ENCODE measurements at regions not wholly inside any gene's neighbourhood (a gene's known extent, or its start where the extent isn't known, plus 50 kb on each side); places are given as distances from the start of the nearest gene placed in this dataset.
"Not testable (repeated sequence)": the region's sequence is repeated elsewhere in the genome, so short reads cannot be mapped to it uniquely, and the experiment has no call there.

DNA sequence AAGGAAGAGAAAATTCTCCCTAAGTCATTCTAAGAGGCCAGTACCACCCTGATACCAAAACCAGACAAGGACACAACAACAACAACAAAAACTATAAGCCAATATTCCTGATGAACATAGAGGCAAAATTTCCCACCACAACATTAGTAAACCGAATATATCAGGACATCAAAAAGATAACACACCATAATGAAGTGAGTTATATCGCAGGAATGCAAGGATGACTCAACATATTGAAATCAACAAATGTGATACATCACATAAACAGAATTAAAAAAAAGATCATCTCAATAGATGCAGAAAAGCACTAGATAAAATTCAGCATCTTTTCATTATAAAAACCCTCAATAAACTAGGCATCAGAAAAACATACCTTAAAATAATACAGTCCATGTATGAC, 1844.4 kb upstream of the PCDH10 start:
- no peak for DNase-seq (ENCODE audit: low read depth in 2 of 2)

DNA sequence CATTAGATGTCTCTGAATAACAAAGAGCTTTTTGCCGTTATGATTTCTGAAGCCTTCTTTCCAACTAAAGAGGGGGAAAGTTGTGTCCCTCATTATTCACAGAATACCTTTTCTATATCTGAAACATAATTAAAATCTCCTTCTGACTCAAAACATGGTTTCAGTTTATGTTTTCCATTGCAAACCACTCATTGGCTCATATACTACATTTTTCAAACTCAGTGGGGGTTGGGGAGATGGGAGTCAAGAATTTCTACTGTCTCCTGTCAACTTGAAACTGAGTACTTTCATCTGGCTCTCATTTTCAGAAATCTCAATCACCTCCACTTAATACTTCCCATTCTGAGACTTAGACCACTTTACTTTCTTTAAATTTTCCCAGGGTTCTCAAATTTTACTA, 1839.5 kb upstream of the PCDH10 start:
- DNase-seq (ENCODE audit: low read depth in 2 of 2), result no peak

DNA sequence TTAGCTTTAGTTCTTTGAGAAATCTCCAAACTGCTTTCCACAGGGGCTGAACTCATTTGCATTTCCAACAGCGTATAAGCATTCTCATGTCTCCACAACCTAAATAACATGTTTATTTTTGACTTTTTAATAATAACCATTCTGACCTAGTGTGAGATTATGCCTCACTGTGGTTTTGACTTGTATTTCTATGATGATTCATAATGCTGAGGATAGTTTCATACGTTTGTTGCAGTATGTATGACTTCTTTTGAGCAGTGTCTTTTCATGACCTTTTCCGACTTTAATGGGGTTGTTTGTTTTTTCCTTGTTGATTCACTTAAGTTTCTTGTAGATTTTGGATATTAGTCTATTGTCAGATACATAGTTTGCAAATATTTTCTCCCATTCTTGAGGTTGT, 1833.0 kb upstream of the PCDH10 start:
- DNase-seq (ENCODE audit: low read depth in 2 of 2), result no peak

DNA sequence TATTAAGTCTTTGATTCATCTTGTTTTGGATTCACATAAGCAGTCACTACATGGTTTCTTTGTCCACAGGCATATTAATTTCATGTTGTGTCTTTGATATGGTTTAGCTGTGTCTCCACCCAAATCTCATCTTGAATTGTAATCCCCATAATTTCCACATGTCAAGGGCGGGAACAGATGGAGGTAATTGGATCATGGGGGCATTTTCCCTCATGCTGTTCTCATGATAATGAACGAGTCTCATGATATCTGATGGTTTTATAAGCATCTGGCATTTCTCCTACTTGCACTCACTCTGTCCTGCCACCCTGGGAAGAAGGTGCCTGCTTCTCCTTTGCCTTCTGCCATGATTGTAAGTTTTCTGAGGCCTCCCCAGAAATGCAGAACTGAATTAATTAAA, 1811.2 kb upstream of the PCDH10 start:
- no peak for DNase-seq (ENCODE audit: low read depth in 2 of 2)

DNA sequence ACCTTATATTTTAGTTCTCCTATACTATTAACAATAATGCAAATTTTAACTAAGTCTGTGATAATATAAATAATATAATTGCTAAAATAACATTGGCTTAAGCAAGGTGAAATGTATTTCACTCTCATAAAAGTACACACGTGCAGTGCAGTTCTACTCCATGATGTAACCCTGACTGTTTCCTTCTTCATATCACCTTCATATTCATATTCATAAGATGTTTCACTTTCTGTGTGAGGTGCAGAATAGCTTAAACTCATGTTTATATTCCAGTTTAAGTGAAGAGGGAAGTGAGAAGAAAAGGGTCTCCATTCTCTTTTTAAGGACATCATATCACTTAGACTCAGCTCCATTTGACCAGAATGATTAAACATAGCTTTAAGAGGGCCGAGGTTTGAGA, 1810.0 kb upstream of the PCDH10 start:
- DNase-seq (ENCODE audit: low read depth in 2 of 2), result no peak

DNA sequence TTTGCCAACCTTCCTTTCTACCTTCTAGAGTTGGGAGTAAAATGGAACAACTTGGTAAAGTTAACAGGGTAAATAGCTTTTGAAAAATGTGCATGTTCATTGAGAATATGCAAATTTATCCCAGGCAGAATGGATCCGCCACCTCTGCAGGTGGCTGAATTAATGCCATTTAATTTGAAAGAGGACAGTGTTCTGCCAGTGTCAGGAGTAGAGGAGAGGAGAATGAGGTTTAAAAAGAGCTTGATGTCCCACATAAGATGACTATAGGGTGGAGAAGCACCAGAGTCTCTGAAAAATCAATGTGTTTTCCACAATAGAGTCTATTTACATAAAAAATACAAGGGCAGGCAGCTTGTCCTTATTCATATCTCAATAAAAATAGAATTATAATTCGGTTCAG, 1804.3 kb upstream of the PCDH10 start:
- DNase-seq (ENCODE audit: low read depth in 2 of 2), result no peak

DNA sequence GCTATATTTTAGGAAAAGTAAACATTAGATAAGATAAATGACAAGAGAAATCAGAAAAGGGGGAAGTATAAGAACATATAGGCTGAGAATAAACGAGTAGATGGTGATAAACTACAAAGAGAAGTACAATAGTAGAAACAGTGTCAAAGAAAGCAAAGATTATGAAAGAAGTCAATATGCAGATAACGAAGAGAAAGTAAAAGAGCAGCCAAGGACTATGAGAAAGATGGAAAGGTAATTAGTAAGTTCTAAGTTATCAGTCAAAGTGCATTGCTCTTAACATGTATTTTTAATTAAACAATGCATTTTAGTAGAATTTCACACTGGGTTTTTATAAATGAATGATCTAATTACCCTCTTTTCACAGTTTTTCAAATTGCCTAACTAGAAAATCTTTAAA, 1801.3 kb upstream of the PCDH10 start:
- no peak for DNase-seq (ENCODE audit: low read depth in 2 of 2)

DNA sequence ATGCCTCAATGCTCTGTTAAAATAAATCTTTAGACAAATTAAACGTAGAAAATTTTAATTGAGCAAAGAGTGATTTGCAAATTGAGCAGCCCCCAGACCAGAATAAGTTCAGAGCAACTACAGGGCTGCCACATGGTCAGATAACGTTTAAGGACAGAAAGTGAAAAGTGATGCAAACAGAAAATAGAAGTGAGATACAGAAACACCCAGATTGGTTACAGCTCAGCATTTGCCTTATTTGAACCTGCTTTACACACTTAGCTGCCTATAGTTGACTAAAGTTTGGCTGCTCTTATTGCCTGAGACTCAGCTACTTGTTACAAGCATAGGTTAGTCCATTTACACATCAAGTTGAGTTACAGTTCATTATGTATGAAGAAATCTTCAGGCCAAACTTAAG, 1800.8 kb upstream of the PCDH10 start:
- DNase-seq (ENCODE audit: low read depth in 2 of 2), result no peak

DNA sequence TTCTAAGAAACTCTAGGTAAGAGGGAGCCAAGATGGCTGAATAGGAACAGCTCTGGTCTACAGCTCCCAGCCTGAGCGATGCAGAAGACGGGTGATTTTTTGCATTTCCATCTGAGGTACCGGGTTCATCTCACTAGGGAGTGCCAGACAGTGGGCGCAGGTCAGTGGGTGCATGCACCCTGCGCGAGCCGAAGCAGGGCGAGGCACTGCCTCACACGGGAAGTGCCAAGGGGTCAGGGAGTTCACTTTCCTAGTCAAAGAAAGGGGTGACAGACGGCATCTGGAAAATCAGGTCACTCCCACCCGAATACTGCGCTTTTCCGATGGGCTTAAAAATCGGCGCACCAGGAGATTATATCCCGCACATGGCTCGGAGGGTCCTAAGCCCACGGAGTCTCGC, 1796.7 kb upstream of the PCDH10 start:
- not testable (repeated sequence) for DNase-seq (ENCODE audit: low read depth in 2 of 2)

DNA sequence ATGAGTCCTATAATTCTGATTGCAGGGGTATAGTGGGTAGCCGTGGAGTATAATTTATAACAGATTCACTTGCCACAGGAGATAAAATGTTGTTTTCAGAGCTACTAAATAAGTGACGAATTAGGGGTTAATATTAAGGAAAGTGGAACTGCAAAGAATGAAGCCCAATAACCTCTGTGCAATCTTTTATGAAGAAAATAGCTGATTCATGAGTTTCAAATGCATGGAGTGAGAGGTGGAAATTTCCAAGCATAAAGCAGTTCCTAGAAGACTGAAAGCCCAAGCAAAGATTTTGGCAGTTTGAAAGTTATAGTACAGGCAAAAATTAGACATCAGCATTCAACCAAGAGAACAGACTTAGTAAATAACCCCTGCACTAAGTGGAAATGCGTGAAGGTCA, 1782.4 kb upstream of the PCDH10 start:
- DNase-seq (ENCODE audit: low read depth in 2 of 2), result no peak

DNA sequence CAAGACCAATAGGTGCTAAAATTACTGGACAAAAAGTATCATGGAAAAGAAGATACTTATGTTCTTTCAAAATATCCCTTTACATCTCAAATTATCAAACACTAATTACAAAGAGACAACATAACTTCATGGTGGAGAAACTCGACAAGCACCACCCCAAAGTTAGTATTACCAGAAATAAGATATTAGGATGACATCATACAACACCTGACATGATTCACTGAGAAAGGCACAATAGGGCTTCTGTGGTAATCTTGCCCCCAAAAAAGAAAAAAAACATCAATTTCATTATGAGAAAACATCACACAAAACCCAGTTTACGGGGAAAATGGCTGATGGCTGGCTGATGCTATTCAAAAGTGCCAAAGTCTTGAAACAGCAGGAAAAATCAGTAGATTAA, 1781.7 kb upstream of the PCDH10 start:
- DNase-seq (ENCODE audit: low read depth in 2 of 2), result no peak

DNA sequence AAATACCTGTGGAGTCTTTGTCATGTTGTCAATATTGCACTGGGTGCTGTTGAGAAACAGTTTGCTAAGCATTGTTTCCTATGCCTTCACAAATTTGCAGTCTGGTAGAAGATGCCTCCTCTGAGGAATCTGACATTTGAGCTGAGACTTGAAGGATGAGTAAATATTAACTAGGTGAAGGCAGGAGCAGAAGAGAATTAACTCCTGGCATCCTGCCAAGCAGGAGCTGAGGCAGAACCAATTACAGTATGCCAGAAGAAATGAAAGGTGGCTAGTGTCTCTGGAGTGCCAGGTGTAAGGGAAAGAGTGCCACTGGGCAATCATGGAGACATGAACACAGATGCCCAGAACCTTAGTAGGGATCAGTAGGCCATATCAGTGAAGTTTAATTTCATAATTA, 1778.2 kb upstream of the PCDH10 start:
- no peak for DNase-seq (ENCODE audit: low read depth in 2 of 2)

DNA sequence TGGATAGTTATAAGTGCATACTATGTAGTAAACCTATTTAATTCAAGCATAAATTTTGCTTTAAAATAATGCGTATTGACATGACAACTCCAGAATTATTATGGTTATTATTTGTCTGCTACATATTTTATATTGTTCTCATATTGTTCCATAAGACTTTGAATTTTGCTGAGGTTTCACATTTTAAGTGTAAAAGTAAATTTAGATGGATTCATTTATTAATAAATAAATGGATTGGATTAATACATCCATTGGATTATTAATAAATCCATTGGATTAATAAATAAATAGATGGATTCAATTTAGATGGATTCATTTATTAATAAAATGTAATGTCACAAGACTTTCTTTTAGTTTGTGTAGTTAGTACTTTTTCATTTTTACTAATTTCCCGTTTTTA, 1768.0 kb upstream of the PCDH10 start:
- no peak for DNase-seq (ENCODE audit: low read depth in 2 of 2)

DNA sequence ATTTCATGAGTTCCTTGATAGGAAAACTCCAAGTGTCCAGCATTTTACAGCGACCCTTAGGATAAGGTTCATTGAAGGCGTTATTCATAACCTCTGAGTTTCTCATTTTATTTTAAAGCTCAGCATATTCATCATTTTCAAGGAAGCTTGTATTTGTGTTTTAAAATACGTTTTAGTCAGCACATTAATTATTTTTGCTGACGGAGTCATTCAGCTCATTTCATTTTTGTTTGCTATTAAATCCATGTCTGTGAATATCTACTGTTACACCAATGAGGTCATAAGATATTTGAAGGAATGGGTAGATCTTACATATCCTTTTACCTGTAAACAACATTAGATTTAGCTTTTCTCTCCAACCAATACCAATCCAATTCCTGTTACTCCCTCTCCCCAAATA, 1766.3 kb upstream of the PCDH10 start:
- no peak for DNase-seq (ENCODE audit: low read depth in 2 of 2)

DNA sequence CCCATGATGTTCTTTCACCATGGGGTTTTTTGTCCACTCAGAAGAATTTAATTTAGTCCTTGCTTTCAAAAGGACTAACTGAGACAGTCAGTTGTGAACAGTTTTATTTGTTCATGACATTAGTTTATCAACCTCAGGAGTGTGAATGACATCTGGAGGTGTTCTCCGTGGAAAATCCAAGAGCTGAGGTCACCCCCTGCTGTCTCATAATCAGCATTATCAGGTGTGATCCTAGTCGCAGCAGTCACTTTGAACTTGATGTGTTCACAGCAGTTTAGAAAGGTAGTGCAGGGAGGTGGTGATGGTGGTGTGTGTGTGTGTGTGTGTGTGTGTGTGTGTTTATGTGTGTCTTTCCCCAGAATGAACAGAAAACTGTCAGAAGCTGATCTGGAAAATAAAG, 1760.8 kb upstream of the PCDH10 start:
- no peak for DNase-seq (ENCODE audit: low read depth in 2 of 2)

DNA sequence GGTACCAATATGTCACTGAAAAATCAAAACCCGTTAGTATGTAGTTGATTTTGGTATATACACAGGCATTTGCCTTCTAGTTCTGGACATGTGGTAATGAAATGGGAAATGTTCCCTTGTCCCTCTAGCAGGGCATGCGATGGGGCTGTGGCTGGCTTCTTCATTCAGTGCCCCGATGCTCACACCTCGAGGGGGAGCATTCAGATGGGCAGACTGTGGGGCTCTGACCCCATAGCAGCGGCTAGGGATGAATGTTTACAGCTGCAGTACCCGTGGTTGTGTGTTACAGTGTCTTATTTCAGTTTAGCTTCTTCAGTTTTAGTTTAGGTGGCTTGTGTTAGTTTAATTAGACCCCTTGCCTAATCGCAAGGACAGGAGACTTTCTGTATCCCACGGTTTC, 1741.0 kb upstream of the PCDH10 start:
- no peak for DNase-seq (ENCODE audit: low read depth in 2 of 2)

DNA sequence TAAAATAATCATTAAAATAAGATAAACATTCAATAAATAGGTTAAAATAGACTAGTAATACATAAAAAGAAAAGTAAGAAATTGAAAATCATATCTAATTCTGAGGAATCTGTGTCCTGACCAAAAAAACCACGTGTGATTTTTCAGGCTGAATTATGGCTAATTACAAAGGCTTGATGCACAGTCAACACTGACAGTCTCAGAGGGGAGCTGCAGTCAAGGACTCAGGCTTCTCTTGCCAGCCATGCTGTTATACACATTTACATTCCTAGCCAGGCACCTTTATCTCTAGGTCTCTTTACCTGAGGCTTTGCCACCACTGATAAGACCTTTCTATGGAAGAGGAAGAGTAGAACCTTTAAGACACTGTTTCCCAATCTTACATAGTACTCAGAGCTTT, 1737.7 kb upstream of the PCDH10 start:
- no peak for DNase-seq (ENCODE audit: low read depth in 2 of 2)

DNA sequence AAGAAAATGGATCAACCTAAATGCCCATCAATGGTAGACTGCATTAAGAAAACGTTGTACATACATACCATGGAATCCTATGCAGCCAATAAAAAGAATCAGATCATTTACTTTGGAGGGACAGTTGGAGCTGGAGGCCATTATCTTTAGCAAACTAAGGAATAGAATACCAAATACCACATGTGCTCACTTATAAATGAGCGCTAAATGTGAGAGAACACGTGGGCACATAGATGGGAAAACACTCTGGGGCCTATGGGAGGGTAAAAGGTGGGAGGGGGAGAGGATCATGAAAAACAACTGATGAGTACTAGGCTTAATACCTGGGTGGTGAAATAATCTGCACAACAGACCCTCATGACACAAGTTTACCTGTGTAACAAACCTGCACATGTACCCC, 1729.9 kb upstream of the PCDH10 start:
- no peak for DNase-seq (ENCODE audit: low read depth in 2 of 2)

DNA sequence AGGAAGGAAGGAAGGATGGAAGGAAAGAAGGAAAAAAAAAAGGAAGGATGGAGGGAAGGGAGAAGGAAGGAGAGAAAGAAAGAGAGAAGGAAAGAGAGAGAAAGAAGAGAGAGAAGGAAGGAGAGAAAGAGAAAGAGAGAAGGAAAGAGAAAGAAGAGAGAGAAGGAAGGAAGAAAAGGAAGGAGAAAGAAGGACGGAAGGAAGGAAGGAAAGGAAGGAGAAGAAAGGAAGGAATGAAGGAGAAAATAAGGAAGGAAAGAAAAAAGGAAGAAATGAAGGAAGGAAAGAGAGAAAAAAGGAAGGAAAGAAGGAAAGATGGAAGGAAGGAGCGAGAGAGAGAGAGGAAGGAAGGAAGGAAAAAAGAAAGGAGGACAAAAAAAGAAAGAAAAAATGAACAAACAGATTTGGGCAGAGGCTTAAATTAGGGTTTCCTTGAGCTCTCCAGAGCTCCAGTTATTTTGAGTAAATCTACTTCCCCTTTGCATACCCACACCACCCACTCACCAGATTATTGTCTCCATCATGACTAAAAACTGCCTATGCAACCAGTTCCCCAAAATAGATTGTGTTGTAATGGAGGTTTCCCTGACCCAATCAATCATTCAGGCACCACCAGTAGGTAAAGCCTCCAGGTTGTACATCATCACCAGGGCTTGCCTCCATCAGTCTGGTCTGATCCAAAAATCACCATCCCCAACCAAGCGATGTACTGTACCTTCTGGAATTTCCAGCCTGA, 1722.9 kb upstream of the PCDH10 start:
- no peak for DNase-seq (ENCODE audit: low read depth in 2 of 2)

DNA sequence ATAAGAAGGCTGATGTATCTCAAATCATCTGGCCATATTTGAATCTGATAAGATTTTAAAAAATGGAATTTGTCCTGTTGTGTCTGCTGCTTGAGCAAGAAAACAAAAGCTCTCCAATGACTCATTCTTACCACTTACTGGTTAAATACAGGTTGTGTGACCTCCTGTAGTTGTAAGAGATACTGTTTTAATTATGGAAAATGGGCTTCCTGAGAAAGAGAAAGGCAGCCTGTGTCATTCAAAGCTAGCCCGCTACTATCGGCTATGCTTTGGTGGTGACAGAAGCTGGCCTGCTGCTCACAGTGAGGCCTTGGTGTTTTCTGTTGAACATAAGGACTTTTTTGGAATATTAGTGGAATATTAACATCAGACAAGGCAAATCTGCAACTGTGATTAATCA, 1722.1 kb upstream of the PCDH10 start:
- no peak for DNase-seq (ENCODE audit: low read depth in 2 of 2)

DNA sequence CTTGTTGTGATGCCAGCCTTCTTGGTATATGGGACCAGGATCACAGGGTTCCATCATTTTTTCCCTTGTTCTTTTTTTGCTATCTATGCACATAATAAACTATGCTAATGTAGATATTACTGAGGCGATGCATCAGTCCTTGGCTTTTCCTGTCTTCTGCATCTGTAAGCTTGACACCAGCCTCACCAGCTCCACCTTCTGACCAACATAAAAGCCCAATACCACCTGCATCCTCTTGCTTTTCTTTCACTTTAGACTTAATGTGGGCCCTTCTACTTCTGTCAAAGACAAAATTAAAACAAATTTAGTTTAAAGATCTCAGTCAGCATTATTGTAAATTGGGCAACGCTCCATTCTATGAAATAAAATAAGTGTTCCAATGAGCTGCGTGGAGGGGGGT, 1718.8 kb upstream of the PCDH10 start:
- DNase-seq (ENCODE audit: low read depth in 2 of 2), result no peak

DNA sequence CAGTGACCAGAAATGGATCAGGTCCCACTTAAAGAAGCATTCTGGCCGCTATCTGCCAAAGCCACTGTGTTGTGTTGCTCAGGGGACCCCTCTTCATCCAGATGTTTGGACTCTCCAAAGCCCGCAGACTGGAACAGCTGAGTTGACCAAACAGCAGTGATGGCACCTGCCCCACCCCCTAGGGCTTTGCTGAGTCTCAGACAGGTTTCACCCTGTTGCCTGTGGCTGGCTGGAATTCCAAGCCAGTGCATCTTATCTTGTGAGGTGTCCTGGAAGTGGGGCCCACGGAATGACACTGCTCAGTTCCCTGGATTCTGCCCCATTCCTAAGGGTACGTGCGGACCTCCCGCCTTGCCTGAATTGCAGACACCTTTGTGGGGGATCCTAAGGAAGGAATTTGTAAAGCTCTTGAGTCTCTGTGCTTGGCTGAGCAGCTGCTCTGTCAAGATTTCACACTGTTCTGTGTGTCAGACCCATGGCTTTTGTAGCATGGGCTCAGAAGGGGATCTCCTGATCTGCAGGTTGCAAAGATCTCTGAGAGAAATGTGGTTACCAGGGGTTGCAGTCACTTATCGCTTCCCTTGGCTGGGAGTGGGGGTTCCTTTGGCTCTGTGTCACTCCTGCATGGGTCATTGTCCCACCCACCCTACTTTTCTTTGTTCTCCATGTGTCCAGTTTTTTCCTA, 1707.9 kb upstream of the PCDH10 start:
- no peak for DNase-seq (ENCODE audit: low read depth in 2 of 2)

DNA sequence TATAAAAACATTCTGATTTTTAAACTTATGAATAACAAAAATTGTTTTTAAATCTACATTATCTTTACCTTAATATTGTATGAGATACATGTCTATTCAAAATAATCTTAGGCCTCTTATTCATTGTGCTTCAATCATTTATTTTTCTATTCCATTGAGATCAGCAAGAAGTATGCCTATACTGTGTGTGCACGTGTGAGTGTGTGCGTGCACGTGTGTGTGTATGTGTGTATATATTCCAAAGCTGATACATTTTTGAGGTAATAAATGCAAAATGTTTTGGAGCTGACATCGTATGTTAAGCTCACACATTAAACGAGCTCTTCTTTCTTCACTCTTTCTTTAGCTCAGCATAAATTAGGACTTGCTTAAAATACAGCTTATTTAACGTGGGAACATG, 1701.2 kb upstream of the PCDH10 start:
- no peak for DNase-seq (ENCODE audit: low read depth in 2 of 2)

All from activated CD8-positive, alpha-beta memory T cell treated with anti-CD3 and anti-CD28 coated beads for 4 hours (primary cell).